C4-2B (cell line): ENCODE measurements at regions not wholly inside any gene's neighbourhood (a gene's known extent, or its start where the extent isn't known, plus 50 kb on each side); places are given as distances from the start of the nearest gene placed in this dataset.

Experiments used
- H3K27ac ChIP-seq: fragments of 450-650 bp; 2 replicates; pipeline ENCODE4 v1.5.1; 2017
- CTCF ChIP-seq: fragments of 450-650 bp; conservative IDR thresholded peaks from 2 replicates; pipeline ENCODE4 v1.5.1; 2017; ENCODE audit warnings: mild to moderate bottlenecking
- ZFX ChIP-seq: fragments of 450-650 bp; IDR thresholded peaks from 2 replicates; pipeline ENCODE4 v1.6.1; 2017

DNA sequence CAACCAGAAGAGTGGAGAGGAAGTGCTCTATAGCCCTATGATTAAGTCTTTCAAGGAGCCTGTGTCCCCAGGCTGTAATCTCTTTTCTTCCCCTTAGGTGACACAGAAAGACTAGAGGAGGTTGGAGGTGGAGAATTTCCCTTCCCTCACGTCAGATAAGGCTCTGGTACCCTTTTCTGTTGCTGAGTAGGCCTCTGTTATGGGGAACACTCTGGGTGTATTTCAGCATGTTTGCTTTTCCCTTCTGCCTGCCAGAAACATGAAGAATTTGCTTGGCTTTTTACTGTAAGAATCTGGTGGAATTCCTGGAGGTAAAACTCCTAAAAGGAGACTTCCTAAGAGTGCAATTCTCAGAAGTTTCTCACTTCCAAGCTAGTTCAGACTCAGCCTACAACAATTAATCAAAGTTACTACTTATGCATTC is 58.3 kb downstream of the SIX1 start:
- TF ChIP-seq ZFX, result no peak
- no peak for TF ChIP-seq CTCF
- H3K27ac ChIP-seq, result no peak overlapping the region
